Ascending aorta (tissue), 2 donors: ENCODE measurements at regions not wholly inside any gene's neighbourhood (a gene's known extent, or its start where the extent isn't known, plus 50 kb on each side); places are given as distances from the start of the nearest gene placed in this dataset.

Experiments used
- DNase-seq, 2 donors: peaks; one replicate each; pipeline ENCODE4 v3.0.0-alpha.2; 2019; ENCODE audit warnings: low spot score in 2 of 2
- H3K27ac ChIP-seq, 2 donors: fragments of 200-600 bp; sonication (generic); one replicate each; pipeline ENCODE4 v1.5.1; 2016 to 2017; ENCODE audit warnings: mild to moderate bottlenecking in 1 of 2
- H3K27me3 ChIP-seq: fragments of 200-600 bp; sonication (generic); one replicate; pipeline ENCODE4 v1.5.1; 2017
- H3K36me3 ChIP-seq, 2 donors: fragments of 200-600 bp; sonication (generic); one replicate each; pipeline ENCODE4 v1.5.1; 2016
- H3K4me1 ChIP-seq, 2 donors: fragments of 200-600 bp; sonication (generic); one replicate each; pipeline ENCODE4 v1.5.1; 2016 to 2017; ENCODE audit warnings: mild to moderate bottlenecking in 1 of 2
- H3K4me3 ChIP-seq, 2 donors: fragments of 200-600 bp; sonication (generic); one replicate each; pipeline ENCODE4 v1.5.1; 2016 to 2017; ENCODE audit warnings: mild to moderate bottlenecking in 1 of 2
- H3K9me3 ChIP-seq, 2 donors: fragments of 200-600 bp; sonication (generic); one replicate each; pipeline ENCODE4 v1.5.1; 2016
- CTCF ChIP-seq, 3 experiments: fragments of 200-600 bp in 2 of 3; fragments of 450-650 bp in 1 of 3; sonication (generic) in 2 of 3; IDR thresholded peaks; one replicate each; pipeline ENCODE4 v1.5.1; 2016 to 2019; ENCODE audit warnings: antibody characterized with exemption in 3 of 3, mild to moderate bottlenecking in 1 of 3, moderate library complexity in 1 of 3
- intact Hi-C: fragments of 100-400 bp; cut with DNase I; formaldehyde crosslinking; loops from one replicate; pipeline ENCODE4 v1.15.1; 2023

DNA sequence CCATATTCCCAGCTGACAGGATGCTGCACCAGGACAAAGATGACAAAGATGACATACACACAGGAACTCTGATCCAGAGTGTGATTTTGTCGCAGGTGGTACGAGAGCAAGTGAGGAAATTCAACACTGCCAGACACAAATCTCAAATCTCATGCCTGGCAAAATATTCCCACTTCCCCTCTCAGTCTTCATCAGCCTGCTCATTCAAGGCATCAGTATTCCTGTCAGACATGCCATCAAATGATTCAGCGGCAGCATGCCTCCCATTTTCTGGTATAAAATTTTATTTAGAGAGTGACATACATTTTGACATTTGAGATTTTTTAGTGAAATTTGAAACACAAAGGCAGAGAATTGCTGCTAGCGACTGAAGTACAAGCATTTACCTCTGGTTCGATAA, 228.1 kb upstream of the LMCD1 start:
- no peak for TF ChIP-seq CTCF (IDR thresholded peaks at IDR 0.05)
- H3K27ac ChIP-seq = no peak overlapping the region
- intact Hi-C loops = no loop called here
- no peak overlapping the region for H3K4me3 ChIP-seq
- no peaks in the 10 kb centered on the region for H3K4me1 ChIP-seq
- H3K9me3 ChIP-seq = no peaks in the 10 kb centered on the region
- DNase-seq = no peak
- no peaks in the 10 kb centered on the region for H3K27me3 ChIP-seq
- H3K36me3 ChIP-seq = no peaks in the 10 kb centered on the region

GRCh38 chr3:8276056-8276455, 225.6 kb upstream of the LMCD1 start:
- Histone ChIP-seq H3K4me1 (no peaks in the 10 kb centered on the region), H3K9me3 (no peaks in the 10 kb centered on the region), H3K27me3 (no peaks in the 10 kb centered on the region), H3K27ac (no peak overlapping the region), H3K4me3 (no peak overlapping the region), H3K36me3 (no peaks in the 10 kb centered on the region)
- no peak for TF ChIP-seq CTCF (IDR thresholded peaks at IDR 0.05)
- DNase-seq = no peak
- intact Hi-C loops = no loop called here

GRCh38 chr3:8276506-8276905, 225.1 kb upstream of the LMCD1 start:
- DNase-seq = no peak
- Histone ChIP-seq H3K27me3 (no peaks in the 10 kb centered on the region), H3K4me1 (no peaks in the 10 kb centered on the region), H3K27ac (no peak overlapping the region), H3K4me3 (no peak overlapping the region), H3K9me3 (no peaks in the 10 kb centered on the region), H3K36me3 (no peaks in the 10 kb centered on the region)
- intact Hi-C loops = no loop called here
- TF ChIP-seq CTCF (IDR thresholded peaks at IDR 0.05) = no peak

DNA sequence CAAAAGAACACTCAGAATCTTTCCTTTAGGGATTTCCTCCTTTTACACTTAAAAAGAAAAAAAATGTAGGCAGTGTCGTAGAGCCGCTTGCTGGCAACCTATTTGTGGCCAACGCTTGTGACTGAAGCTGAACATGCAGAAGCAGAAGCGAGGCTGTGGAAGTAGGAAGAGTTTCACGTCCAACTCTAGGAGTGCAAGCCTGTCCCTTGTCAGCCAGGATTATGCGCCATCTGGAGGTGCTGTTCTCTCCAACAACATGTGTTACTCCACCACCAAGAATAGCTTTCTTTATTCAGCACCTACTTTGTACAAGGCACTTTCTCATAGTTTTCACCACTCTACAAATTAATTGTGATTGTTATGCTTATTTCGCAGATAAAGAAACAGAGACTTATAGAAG, 223.2 kb upstream of the LMCD1 start:
- Histone ChIP-seq H3K9me3 (no peaks in the 10 kb centered on the region), H3K4me3 (no peak overlapping the region), H3K27me3 (no peaks in the 10 kb centered on the region), H3K27ac (no peak overlapping the region), H3K36me3 (no peaks in the 10 kb centered on the region), H3K4me1 (no peaks in the 10 kb centered on the region)
- no peak for DNase-seq
- TF ChIP-seq CTCF (IDR thresholded peaks at IDR 0.05) = no peak
- intact Hi-C loops = no loop called here

DNA sequence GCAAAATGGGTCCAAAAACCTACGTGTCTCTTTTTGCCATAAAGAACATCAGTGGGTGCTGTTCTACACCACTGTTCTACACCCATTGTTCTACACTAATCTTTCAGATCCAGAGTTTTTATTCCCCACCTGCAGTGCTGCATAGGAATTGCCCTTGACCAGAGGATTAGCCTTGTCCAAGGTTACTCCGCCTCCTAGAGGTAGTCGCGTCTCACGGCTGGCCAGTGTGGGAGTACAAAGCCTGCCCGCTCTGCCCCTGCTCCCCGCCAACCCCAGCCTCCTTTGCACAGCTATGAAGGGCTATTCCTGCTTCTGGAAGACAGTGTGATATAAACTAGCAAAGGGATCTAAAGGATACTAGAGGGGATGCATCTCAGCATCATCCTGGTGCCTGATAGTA, 222.1 kb upstream of the LMCD1 start:
- Histone ChIP-seq H3K9me3 (no peaks in the 10 kb centered on the region), H3K4me3 (no peak overlapping the region), H3K27me3 (no peaks in the 10 kb centered on the region), H3K36me3 (no peaks in the 10 kb centered on the region), H3K4me1 (no peaks in the 10 kb centered on the region), H3K27ac (no peak overlapping the region)
- DNase-seq = no peak
- TF ChIP-seq CTCF (IDR thresholded peaks at IDR 0.05) = no peak
- intact Hi-C loops = no loop called here

DNA sequence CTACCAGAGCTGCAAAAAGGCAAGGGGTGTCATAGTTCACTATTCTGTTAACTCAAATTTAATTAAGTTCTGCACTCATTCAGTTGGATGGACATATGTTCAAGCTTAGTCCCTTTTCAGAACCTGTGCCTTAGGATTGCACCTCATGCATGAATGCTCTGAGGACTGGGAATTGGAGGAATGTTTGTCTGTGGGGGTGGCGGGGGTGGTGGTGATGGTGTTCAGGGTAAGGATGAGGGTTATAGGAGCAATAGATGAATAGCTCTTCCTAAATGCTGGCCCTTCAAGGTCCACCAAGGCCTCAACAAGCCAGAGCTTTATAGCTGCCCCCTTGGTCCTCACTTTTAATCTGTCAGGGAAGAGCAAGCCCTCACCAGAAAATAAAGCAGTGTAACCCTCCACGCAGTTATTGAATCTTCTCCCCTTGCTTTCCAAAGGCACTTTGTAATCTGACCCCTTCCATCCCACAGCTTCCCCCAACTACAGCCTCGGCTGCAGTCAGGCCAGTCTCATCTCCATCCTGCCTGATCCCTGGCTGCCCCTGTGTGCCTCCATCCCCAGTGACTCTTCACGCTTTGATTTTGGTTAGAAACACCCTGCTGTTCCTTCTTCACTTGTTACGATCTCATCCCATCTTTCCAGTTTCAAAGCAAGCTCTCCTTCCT, 221.6 kb upstream of the LMCD1 start:
- TF ChIP-seq CTCF (IDR thresholded peaks at IDR 0.05) = no peak
- H3K4me3 ChIP-seq = no peak overlapping the region
- H3K27ac ChIP-seq = no peak overlapping the region
- no peak for DNase-seq
- H3K4me1 ChIP-seq = no peaks in the 10 kb centered on the region
- no peaks in the 10 kb centered on the region for H3K36me3 ChIP-seq
- intact Hi-C loops = no loop called here
- H3K27me3 ChIP-seq = no peaks in the 10 kb centered on the region
- no peaks in the 10 kb centered on the region for H3K9me3 ChIP-seq
